Heart right ventricle (tissue), 16 donors: ENCODE measurements at regions not wholly inside any gene's neighbourhood (a gene's known extent, or its start where the extent isn't known, plus 50 kb on each side); places are given as distances from the start of the nearest gene placed in this dataset.

ENCODE experiments used
- ATAC-seq, 8 donors: fragments of 200-7000 bp; cut with Tn5 transposase; one replicate each; pipeline ENCODE4 v1.9.1; 2020; ENCODE audit warnings: mild to moderate bottlenecking in 8 of 8, moderate library complexity in 8 of 8, moderate number of reproducible peaks in 1 of 8
- DNase-seq, 2 donors: peaks; one replicate each; pipeline ENCODE4 v3.0.0-alpha.2; 2020
- H3K27ac ChIP-seq, 10 donors: fragments of 200-600 bp; sonication (generic) in 2 of 10; one replicate each; pipeline versions ENCODE4 v1.5.0 to v1.8.0; 2020 to 2022; ENCODE audit warnings: mild to moderate bottlenecking in 3 of 10
- H3K27me3 ChIP-seq, 7 donors: fragments of 200-600 bp; one replicate each; pipeline ENCODE4 v1.8.0; 2021 to 2022; ENCODE audit warnings: mild to moderate bottlenecking in 2 of 7
- H3K36me3 ChIP-seq, 9 donors: fragments of 200-600 bp; sonication (generic) in 1 of 9; one replicate each; pipeline versions ENCODE4 v1.5.0 to v1.8.0; 2020 to 2022; ENCODE audit warnings: mild to moderate bottlenecking in 2 of 9
- H3K4me1 ChIP-seq, 9 donors: fragments of 200-600 bp; sonication (generic) in 1 of 9; one replicate each; pipeline versions ENCODE4 v1.5.0 to v1.8.0; 2020 to 2022; ENCODE audit warnings: mild to moderate bottlenecking in 4 of 9
- H3K4me3 ChIP-seq, 10 donors: fragments of 200-600 bp; sonication (generic) in 2 of 10; one replicate each; pipeline versions ENCODE4 v1.5.0 to v1.8.0; 2020 to 2022; ENCODE audit warnings: mild to moderate bottlenecking in 7 of 10, moderate library complexity in 2 of 10
- H3K9me3 ChIP-seq, 11 donors: fragments of 200-600 bp in 10 of 11; sonication (generic) in 2 of 11; one replicate each; pipeline versions ENCODE4 v1.5.0 to v1.8.0; 2013 to 2022; ENCODE audit warnings: mild to moderate bottlenecking in 2 of 11, control low read depth in 1 of 11, moderate library complexity in 1 of 11
- WGBS, 2 donors: extraction: QIAGEN DNeasy Blood & Tissue Kit; methylation state at CpG; one replicate each; pipeline ENCODE4 v1.1.7; 2013; ENCODE audit warnings: inconsistent platforms in 1 of 2; 5-methylcytosine and 5-hydroxymethylcytosine counted together
- intact Hi-C, 10 donors: fragments of 100-400 bp; cut with DNase I; formaldehyde crosslinking; loops; one replicate each; pipeline versions ENCODE4 v1.11.1 to v1.14.2; 2022
- TF ChIP-seq, protein P1 (sequence below), 9 donors: fragments of 200-600 bp; sonication (generic) in 2 of 9; IDR thresholded peaks; one replicate each; pipeline versions ENCODE4 v1.5.0 to v1.8.0; 2021 to 2022; ENCODE audit warnings: antibody characterized with exemption in 9 of 9, mild to moderate bottlenecking in 5 of 9, moderate library complexity in 1 of 9
- donor health status: Arrhythmogenic right ventricular cardiomyopathy.
- donor health status: ischemic (EF 13 %, LVEDD 7.1; RV severe dilation, severe dysfunction).
- donor health status: healthy with polysubstance abuse.
- donor health status: DM: no; HTN: yes; CAD: no.
- donor health status: DM: no; HTN: no; CAD: no.
- donor health status: ischemic (EF 25% LVEDD 6.9; RV normal size, moderate dysfunction).
- donor health status: ischemic (EF 25% LVEDD 5.7; RV mildly dilated, moderate dysfunction).
- donor health status: healthy.
- donor health status: DM: yes; HTN: yes; CAD: no.
- donor health status: Ischemic cardiomyopathy.
- donor health status: ischemic (EF 35%, LVEDD 5.7; RV mildly dilated, moderate dysfunction).
- donor health status: nonischemic (EF 11% LVEDD 7.7; RV severe dilation, severe dysfunction).
- donor health status: DM: yes; HTN: yes; CAD: no.
- donor health status: PGD.
- donor health status: ischemic (EF 29% LVEDD 5.4; RV normal size, mild dysfunction).
- donor health status: nonischemic (EF 23%, LVEDD 6.1; RV moderate dilation, normal function).

DNA sequence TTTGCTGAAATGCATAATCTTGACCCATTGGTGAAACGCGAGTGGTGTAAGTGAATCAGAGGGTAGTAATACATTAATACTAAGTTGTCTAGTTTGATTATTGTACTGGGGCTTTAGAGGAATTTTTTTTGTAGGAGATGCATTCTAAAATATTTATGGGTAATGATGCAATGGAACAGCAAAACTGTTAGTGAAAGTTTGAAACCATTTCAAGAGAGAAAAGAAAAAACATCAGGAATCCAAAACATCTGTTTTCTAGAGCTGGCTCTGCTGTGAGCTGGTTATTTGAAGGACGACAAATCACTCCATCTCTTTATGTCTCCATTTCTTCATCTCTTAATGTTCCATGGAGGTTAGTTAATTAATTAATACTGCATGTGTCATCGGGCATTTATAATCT, 351.9 kb upstream of the FAT1 start:
- no peaks in the 10 kb centered on the region for H3K36me3 ChIP-seq
- intact Hi-C loops, result no loop called here
- no peak overlapping the region for H3K27ac ChIP-seq
- no peaks in the 10 kb centered on the region for H3K9me3 ChIP-seq
- DNase-seq (no peak), ATAC-seq (no peak)
- no peaks in the 10 kb centered on the region for H3K4me1 ChIP-seq
- TF ChIP-seq, protein P1, sequence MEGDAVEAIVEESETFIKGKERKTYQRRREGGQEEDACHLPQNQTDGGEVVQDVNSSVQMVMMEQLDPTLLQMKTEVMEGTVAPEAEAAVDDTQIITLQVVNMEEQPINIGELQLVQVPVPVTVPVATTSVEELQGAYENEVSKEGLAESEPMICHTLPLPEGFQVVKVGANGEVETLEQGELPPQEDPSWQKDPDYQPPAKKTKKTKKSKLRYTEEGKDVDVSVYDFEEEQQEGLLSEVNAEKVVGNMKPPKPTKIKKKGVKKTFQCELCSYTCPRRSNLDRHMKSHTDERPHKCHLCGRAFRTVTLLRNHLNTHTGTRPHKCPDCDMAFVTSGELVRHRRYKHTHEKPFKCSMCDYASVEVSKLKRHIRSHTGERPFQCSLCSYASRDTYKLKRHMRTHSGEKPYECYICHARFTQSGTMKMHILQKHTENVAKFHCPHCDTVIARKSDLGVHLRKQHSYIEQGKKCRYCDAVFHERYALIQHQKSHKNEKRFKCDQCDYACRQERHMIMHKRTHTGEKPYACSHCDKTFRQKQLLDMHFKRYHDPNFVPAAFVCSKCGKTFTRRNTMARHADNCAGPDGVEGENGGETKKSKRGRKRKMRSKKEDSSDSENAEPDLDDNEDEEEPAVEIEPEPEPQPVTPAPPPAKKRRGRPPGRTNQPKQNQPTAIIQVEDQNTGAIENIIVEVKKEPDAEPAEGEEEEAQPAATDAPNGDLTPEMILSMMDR (IDR thresholded peaks at IDR 0.05), result no peak
- WGBS, 2 donors, result 58 to 79% methylated on average over 4 of the region's 4 CpGs
- peaks cover 0 to 5% (median 0%) of the 10 kb centered on the region in 7 donors for H3K27me3 ChIP-seq
- H3K4me3 ChIP-seq, result no peak overlapping the region

DNA sequence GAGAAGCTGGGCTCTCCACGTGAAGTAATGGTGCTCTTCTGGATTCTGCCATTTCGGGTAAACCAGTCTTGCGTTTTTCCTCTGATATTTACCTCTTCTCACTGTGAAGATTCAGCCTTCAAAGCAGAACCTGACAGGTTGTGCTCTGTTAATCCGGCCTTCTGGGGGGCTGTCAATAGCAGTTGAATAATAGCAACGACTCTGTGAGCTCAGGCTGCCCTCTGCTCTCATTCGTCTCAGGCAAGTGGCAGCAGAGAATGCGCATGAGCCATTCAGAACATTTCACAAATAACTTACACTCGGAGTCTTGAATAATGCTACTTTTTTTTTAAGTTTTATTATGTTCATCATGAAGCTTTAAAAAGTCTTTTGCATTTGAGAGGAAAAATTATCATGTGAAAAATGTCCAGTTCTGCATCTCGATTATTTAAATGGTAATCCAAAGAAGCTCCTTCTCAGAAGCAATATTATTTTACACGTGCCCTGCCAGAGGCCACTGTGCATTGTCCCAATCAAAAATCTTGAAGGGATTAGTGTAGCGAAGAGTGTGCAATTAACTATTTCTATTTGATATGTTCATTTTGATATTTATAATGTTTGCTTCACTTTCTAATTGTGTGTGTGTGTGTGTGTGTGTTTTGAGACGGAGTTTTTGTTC, 354.2 kb upstream of the FAT1 start:
- Histone ChIP-seq H3K4me1 (no peaks in the 10 kb centered on the region), H3K27me3 (peaks cover 0 to 6% (median 0%) of the 10 kb centered on the region in 7 donors), H3K36me3 (no peaks in the 10 kb centered on the region), H3K27ac (no peak overlapping the region), H3K4me3 (no peak overlapping the region), H3K9me3 (no peaks in the 10 kb centered on the region)
- ATAC-seq, result no peak
- TF ChIP-seq, protein P1 (IDR thresholded peaks at IDR 0.05), result no peak
- DNase-seq, result no peak
- WGBS, 2 donors, result 45 to 48% methylated on average over 11 to 12 of the region's 12 CpGs
- intact Hi-C loops, result no loop called here

DNA sequence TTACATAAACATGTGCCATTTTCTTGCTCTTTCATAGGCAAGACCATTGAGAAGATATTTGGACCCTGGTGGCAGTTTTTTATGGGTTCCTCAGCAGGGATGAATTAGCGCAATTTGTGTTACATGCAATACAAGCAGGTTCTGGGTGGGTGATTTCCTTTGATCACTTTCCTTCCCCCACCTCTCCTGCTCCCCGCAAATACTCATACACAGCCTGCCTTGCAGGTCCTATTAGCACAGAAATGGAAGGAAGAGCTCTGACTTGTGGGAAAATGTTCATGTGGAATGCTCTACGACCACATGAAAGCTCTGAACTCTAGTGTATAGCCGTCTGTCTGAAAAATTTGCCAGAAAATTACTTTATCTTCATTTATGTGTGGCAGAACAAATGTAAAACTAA, 361.0 kb upstream of the FAT1 start:
- Histone ChIP-seq H3K36me3 (no peaks in the 10 kb centered on the region), H3K27me3 (peaks cover 0 to 6% (median 0%) of the 10 kb centered on the region in 7 donors), H3K4me1 (no peaks in the 10 kb centered on the region), H3K4me3 (no peak overlapping the region), H3K9me3 (no peaks in the 10 kb centered on the region), H3K27ac (no peak overlapping the region)
- DNase-seq, result no peak
- ATAC-seq, result no peak
- WGBS, 2 donors, result 71 to 79% methylated on average over 4 of the region's 4 CpGs
- intact Hi-C loops, result no loop called here
- TF ChIP-seq, protein P1 (IDR thresholded peaks at IDR 0.05), result no peak

DNA sequence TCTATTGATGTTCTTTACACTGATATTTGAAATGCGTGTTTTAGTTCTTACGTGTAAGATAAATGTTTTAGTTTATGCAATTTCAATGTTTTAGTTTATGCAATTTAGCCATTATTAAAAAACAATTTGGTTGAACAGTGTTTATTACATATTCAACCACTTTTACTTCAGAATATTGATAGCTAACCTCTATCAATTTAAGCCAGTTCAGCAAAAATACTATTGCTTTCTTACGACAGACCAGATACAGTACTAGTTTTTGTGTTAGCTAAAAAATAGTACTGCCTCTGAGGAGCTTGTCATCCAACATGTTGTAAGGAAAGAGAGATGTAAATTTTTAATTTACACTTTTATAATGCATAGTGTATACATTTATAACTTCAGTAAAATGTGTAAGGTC, 361.7 kb upstream of the FAT1 start:
- DNase-seq (no peak), ATAC-seq (no peak)
- no peak overlapping the region for H3K27ac ChIP-seq
- WGBS, 2 donors, result 91% methylated on average over 3 of the region's 3 CpGs
- no peaks in the 10 kb centered on the region for H3K4me1 ChIP-seq
- no peaks in the 10 kb centered on the region for H3K9me3 ChIP-seq
- H3K36me3 ChIP-seq, result no peaks in the 10 kb centered on the region
- no peak overlapping the region for H3K4me3 ChIP-seq
- H3K27me3 ChIP-seq, result peaks cover 0 to 6% (median 0%) of the 10 kb centered on the region in 7 donors
- TF ChIP-seq, protein P1 (IDR thresholded peaks at IDR 0.05), result no peak
- intact Hi-C loops, result no loop called here
